HG03457 (cell line): ENCODE measurements at regions not wholly inside any gene's neighbourhood (a gene's known extent, or its start where the extent isn't known, plus 50 kb on each side); places are given as distances from the start of the nearest gene placed in this dataset.

ENCODE experiments used
- ATAC-seq: cut with Tn5 transposase; IDR thresholded peaks from one replicate; pipeline ENCODE4 v1.9.1; 2021; ENCODE audit warnings: moderate number of reproducible peaks; ENCODE audit not compliant: unreplicated experiment

DNA sequence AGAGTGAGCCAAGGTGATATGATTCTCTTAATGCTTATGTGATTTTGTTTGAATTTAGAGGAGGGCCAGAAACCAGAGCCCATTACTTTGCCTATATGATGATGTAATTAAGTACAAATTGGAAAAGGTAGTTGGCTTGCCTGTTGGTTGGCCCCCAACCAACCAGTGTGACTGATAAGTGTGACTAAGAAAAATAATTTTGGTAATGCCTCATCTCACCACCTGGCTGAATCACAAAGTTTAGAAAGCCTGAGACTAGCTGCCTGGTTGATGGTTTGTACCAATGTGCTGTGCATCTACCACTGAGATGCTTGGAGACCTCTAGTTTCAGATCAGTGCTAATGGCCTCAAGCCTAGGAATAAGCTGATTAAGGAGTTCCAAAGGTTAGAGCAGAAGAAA, 338.7 kb downstream of the CDH2 start:
- ATAC-seq: no peak

DNA sequence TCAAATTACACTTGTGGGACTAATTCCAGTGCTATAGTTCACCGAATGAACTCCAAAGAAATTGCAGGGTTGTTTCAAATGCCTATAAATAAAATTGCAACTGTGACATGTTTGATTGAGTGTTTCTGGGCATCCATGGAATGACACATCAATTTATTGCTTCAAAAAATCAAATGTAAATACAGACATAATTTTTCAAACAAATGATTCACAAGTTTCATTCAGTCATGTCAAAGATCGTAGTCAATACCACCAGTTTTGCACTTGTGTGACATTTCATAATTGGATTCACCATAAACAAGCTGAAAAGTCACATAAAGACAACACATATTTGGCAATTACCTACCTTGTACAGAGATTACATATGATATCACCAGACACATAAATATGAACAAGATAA, 350.8 kb downstream of the CDH2 start:
- no peak for ATAC-seq

DNA sequence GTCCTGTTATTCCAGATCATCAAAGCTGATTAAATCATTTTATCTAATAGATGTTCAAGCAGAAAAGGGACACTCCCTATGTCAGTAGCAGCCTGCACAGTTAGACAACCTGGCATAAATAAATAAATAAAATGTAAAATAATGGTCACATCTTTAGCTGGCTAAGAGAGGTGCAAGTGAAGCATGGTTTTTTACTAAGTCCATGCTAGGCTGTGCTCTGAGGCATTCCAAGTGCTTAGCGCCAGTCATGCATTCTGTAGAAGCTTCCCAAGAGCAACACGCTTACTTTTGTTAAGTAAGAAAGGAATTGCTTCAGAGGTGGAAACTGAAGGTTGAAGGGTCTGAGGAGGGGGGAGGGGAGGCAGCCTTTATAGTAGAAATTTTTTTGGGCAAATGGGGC, 351.2 kb downstream of the CDH2 start:
- ATAC-seq: no peak

GRCh38 chr18:27824841-27825681, 351.9 kb downstream of the CDH2 start:
- ATAC-seq: no peak

GRCh38 chr18:27824275-27824674, 352.7 kb downstream of the CDH2 start:
- no peak for ATAC-seq

DNA sequence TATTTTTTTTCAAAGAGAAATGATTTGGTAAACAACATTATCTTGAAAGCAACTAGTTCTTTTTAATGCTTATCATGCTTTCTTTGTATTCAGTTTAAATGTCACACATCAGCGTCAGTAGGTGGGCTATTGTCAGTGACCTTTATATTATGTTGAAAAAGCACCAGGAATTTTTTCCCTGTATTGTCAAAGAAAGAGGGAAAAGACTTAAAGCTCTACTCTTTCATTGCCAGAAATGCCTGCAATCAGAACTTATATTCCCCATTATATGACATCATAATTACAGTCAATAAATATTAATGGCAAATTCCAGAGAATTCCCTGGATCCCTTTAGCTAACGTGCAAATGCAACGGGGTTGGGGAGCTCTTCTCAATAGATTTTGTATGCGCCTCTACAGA, 353.9 kb downstream of the CDH2 start:
- no peak for ATAC-seq

GRCh38 chr18:27808683-27809082, 368.2 kb downstream of the CDH2 start:
- ATAC-seq: no peak

DNA sequence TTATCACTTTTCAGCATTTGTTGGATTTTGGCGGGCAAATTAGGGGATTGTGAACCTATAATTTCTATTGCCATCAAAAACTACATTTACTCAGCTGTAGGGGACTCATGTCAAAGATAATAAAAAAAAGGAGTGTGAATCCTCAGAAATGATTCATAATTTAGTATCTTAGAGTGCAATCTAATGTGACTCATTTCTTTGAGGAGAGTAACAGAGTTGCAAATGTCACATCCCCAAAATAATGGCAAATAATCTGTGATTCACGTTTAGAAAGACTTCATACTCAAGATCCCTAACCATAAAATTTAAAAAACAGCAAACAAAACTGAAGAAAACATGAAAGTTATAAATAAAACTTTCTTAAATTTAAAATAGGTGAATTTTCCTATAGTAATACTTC, 373.0 kb downstream of the CDH2 start:
- ATAC-seq: no peak

DNA sequence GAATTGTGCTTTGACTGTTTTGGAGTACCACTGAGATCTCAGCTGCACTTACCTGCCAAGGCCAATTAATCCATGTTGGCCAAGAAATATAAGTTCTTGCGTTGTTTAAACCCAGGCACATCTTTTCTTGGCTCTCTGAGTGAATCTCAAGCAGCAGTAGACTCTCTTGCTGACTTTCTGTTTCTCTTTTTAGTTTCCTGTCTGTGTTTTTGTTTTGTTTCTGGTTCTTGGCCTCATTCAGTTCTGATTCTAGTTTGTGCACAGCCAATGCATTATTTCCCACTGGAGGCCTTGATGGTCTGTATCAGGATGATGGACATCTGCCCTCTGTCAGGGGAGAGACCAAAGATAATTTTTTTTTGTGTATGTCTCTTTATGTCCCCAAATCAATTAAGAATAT, 379.4 kb downstream of the CDH2 start:
- ATAC-seq: no peak

GRCh38 chr18:27794181-27794926, 382.6 kb downstream of the CDH2 start:
- no peak for ATAC-seq

DNA sequence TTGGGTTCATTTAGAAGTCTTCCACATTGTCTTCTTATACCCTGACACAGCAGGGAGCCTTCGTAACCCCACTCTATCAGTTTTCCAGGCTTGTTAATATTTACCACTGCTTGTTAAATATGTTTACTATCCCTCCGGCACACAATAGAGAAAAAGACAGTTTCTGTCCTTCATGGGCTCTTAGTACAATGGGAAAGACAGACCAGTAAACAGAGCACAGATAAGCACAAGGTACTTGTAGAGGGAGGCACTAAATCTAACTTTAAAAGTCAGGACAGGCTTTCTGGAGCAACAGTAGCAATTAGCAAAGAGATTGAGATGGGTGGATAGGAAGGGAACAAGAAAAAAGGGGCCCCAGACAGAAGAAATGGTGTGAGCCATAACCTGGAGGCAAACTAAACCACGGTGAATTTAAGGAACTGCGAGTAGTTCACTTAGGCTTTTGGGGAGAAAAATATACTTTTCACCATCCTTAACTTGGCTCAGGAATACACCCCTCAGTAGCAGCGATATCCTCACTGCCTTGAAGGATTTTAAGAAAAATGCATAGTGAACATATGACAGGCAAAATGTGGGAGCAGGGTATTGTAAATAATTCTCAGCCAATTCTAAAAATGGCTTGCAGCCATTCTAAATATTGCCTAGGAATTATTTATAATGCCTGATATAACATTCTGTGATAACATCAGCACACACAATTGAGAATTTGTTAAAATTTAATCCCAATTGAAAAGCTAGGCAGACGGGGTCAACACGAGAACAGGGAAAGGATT, 383.7 kb downstream of the CDH2 start:
- no peak for ATAC-seq

GRCh38 chr18:27789406-27789805, 387.5 kb downstream of the CDH2 start:
- ATAC-seq: no peak

DNA sequence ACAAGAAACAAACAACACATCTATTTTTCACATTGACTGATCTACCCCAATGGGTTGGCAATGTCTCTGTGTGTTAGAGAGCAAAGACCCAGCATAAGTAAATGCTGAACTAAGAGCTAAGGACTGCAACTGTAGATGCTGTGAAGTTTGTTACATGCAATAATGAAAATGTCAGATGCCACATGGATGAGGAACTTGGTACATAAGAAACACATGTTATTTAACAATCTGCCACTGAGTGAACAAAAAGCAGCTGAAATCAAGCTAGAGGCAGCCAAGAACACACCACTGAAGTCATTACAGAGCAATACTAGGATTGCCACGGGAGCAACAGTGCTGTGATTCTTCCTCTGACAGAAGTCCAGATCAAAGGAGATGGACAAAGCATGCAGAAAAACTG, 389.4 kb downstream of the CDH2 start:
- ATAC-seq: no peak

DNA sequence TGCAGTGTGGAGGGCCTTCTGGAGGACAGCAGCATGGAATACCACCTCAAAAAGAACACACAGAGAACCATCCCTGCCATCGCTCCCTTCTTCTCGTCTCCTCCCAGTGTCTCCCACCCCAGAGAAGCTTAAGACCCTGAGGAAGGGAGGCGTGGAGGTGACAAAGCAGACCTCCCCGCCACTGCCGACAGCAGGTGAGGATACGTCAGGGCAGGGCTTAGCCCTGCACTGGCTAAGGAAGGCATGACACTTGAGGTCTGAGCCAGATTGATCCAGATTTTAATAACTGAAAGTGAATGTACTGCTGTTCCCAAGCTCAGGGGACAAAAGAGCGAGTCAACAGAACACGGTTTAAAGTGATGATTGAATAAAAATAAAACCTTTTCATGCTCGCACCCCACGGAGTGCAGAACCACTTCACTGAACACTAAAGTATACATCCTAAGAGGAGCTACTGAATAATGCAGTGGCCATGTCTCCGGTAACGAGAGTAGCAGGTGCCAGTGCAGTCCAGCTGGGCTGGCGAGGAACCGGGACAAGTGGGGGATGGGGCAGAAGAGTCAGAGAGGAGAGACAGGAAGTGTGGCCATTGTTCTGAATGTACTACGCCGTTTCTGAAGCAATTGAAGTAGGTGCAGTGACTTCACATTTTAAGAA, 391.0 kb downstream of the CDH2 start:
- ATAC-seq: no peak

GRCh38 chr18:27780061-27780745, 396.7 kb downstream of the CDH2 start:
- no peak for ATAC-seq

- no peak for ATAC-seq
Observed at GRCh38 chr18:27778925-27779324, 398.0 kb downstream of the CDH2 start.

GRCh38 chr18:27778441-27778840, 398.5 kb downstream of the CDH2 start:
- ATAC-seq: no peak

GRCh38 chr18:27772081-27772480, 404.8 kb downstream of the CDH2 start:
- ATAC-seq: no peak

DNA sequence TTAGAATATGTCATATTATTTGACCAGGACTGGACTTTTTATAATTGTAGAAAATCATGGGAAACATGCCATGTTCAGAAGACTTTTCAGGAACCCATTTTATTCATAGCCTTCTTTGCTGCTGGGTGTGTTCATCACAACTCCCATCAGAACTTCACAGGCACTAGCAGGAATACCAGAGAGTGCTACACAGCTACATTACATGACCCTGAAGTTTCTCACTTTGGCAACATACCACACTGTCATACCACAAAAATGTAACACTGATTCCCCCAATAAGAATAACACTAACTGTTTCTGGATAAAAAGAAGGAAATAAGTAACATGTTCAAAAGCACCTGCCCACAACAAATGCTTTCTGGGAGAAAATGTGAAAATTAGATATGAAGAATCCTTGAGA, 405.4 kb downstream of the CDH2 start:
- no peak for ATAC-seq

- ATAC-seq: no peak
Observed at GRCh38 chr18:27769152-27769551, 407.8 kb downstream of the CDH2 start.

DNA sequence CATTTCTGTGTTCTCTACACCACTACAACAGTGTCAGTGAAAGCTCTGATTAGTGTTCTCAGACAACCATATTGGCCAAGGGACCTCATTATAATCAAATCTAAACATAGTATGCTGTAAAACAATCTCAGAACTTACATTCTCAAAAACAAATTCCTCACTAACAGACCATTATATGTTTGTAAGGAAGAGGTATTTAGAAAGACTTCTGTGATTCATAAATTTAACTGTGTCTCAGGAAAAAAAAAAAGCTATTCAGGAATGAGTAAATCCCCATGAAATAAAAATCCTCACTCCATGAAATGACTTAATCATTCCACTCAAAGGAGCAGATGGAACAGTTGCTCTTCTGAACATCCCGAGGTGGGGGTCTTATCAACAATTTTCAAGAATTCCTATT, 413.0 kb downstream of the CDH2 start:
- no peak for ATAC-seq
